H1 (cell line): ENCODE measurements at regions not wholly inside any gene's neighbourhood (a gene's known extent, or its start where the extent isn't known, plus 50 kb on each side); places are given as distances from the start of the nearest gene placed in this dataset.

ENCODE experiments used
- CTCF ChIA-PET: fragments of 300-600 bp; sonication (Branson Sonifier 250); formaldehyde crosslinking; loops from one replicate; lab custom pipeline; 2021; ENCODE audit not compliant: partially characterized antibody; lab: Charles Lee
- POLR2A ChIA-PET: fragments of 300-600 bp; sonication (Branson Sonifier 250); formaldehyde crosslinking; loops from one replicate; lab custom pipeline; 2021; ENCODE audit warnings: inconsistent platforms; ENCODE audit not compliant: partially characterized antibody; lab: Charles Lee
- DNase-seq, 2 experiments: peaks; one replicate each; pipeline versions ENCODE4 v3.0.0 to v3.0.0-alpha.2; 2010 to 2022; ENCODE audit warnings: low spot score in 2 of 2, low read depth in 1 of 2, mixed read lengths in 1 of 2
- FAIRE-seq: peaks from 2 replicates; lab custom pipeline; 2011; peaks lifted over from hg19 to GRCh38; lab: Jason Lieb, UNC
- H2AFZ ChIP-seq: 2 replicates; pipeline ENCODE4 v1.8.1; 2012; ENCODE audit warnings: low read length, inconsistent platforms
- H2AK5ac ChIP-seq: 2 replicates; pipeline ENCODE4 v1.6.1; 2013; ENCODE audit warnings: low read depth, low read length
- H2BK120ac ChIP-seq: replicated peaks from 2 replicates; pipeline ENCODE3; 2013; ENCODE audit warnings: low read depth, low read length, inconsistent platforms
- H2BK12ac ChIP-seq: 2 replicates; pipeline ENCODE4 v1.6.1; 2013; ENCODE audit warnings: low read depth, low read length
- H2BK15ac ChIP-seq: 2 replicates; pipeline ENCODE4 v1.6.1; 2013; ENCODE audit warnings: low read length
- H2BK20ac ChIP-seq: 2 replicates; pipeline ENCODE4 v1.6.1; 2013; ENCODE audit warnings: low read length
- H2BK5ac ChIP-seq: 2 replicates; pipeline ENCODE4 v1.6.1; 2013; ENCODE audit warnings: low read depth, low read length
- H3K14ac ChIP-seq: 2 replicates; pipeline ENCODE4 v1.6.1; 2013; ENCODE audit warnings: inconsistent platforms; ENCODE audit not compliant: insufficient read length
- H3K18ac ChIP-seq: 2 replicates; pipeline ENCODE4 v1.6.1; 2013; ENCODE audit warnings: low read length; ENCODE audit errors: extremely low read depth
- H3K23ac ChIP-seq: 2 replicates; pipeline ENCODE4 v1.6.1; 2013; ENCODE audit warnings: inconsistent platforms; ENCODE audit not compliant: insufficient read length
- H3K23me2 ChIP-seq: 2 replicates; pipeline ENCODE4 v1.6.1; 2013; ENCODE audit warnings: low read depth, low read length
- H3K27ac ChIP-seq: 2 replicates; pipeline ENCODE4 v1.6.1; 2011; ENCODE audit warnings: low read depth, low read length, inconsistent platforms
- H3K27me3 ChIP-seq, 4 experiments: replicated peaks in 1 of 4; 1 replicate in 1 of 4; 2 replicates in 3 of 4; pipeline versions ENCODE4 v1.6.1 to v1.8.1; 2011 to 2013; ENCODE audit warnings: low read length in 3 of 4, mild to moderate bottlenecking in 3 of 4, inconsistent platforms in 2 of 4, mixed read lengths in 2 of 4, moderate library complexity in 1 of 4; ENCODE audit not compliant: control insufficient read depth in 3 of 4, insufficient read depth in 3 of 4; ENCODE audit errors: extremely low read depth in 1 of 4
- H3K36me3 ChIP-seq, 4 experiments: 2 replicates each; pipeline versions ENCODE4 v1.6.1 to v1.8.1; 2011 to 2013; ENCODE audit warnings: mild to moderate bottlenecking in 4 of 4, low read length in 3 of 4, moderate library complexity in 2 of 4, control low read depth in 1 of 4, inconsistent platforms in 1 of 4; ENCODE audit not compliant: insufficient read depth in 4 of 4, control insufficient read depth in 2 of 4
- H3K4ac ChIP-seq: replicated peaks from 2 replicates; pipeline ENCODE3; 2013; ENCODE audit warnings: low read length, low read depth, mixed read lengths, inconsistent platforms; ENCODE audit not compliant: insufficient read length
- H3K4me1 ChIP-seq, 4 experiments: replicated peaks in 1 of 4; 1 replicate in 1 of 4; 2 replicates in 3 of 4; pipeline versions ENCODE4 v1.6.1 to v1.8.1; 2011 to 2013; ENCODE audit warnings: low read length in 3 of 4, inconsistent platforms in 2 of 4, mixed read lengths in 1 of 4; ENCODE audit not compliant: insufficient read depth in 4 of 4, control insufficient read depth in 3 of 4
- H3K4me2 ChIP-seq, 2 experiments: 2 replicates each; pipeline versions ENCODE4 v1.6.1 to v1.8.1; 2011 to 2013; ENCODE audit warnings: low read depth in 2 of 2, low read length in 2 of 2, control low read depth in 1 of 2, inconsistent platforms in 1 of 2, mild to moderate bottlenecking in 1 of 2; ENCODE audit not compliant: insufficient read depth in 1 of 2
- H3K4me3 ChIP-seq, 4 experiments: fragments of 200-600, 300-600 bp in 1 of 4; sonication (generic), shearing (Covaris generic), sonication (Bioruptor Twin) in 1 of 4; 2 replicates each; pipeline versions ENCODE4 v1.5.1 to v1.8.1; 2011 to 2016; ENCODE audit warnings: low read length in 4 of 4, low read depth in 3 of 4, control low read depth in 2 of 4, inconsistent platforms in 2 of 4, mild to moderate bottlenecking in 2 of 4, mixed read lengths in 1 of 4, moderate library complexity in 1 of 4; ENCODE audit not compliant: insufficient read depth in 2 of 4; ENCODE audit errors: extremely low read depth in 1 of 4
- H3K56ac ChIP-seq: replicated peaks from 2 replicates; pipeline ENCODE3; 2013; ENCODE audit warnings: low read depth, mild to moderate bottlenecking, mixed read lengths, low read length, inconsistent platforms; ENCODE audit not compliant: insufficient read length
- H3K79me1 ChIP-seq: 2 replicates; pipeline ENCODE4 v1.6.1; 2013; ENCODE audit warnings: low read depth, low read length, control low read depth
- H3K79me2 ChIP-seq, 2 experiments: 2 replicates each; pipeline versions ENCODE4 v1.6.1 to v1.8.1; 2012 to 2013; ENCODE audit warnings: low read length in 2 of 2, mild to moderate bottlenecking in 2 of 2, inconsistent platforms in 1 of 2; ENCODE audit not compliant: insufficient read depth in 2 of 2, control insufficient read depth in 1 of 2
- H3K9ac ChIP-seq, 4 experiments: replicated peaks in 1 of 4; 1 replicate in 1 of 4; 2 replicates in 3 of 4; pipeline versions ENCODE4 v1.6.1 to v1.8.1; 2011 to 2013; ENCODE audit warnings: low read depth in 3 of 4, low read length in 3 of 4, control low read depth in 2 of 4, mild to moderate bottlenecking in 2 of 4, moderate library complexity in 2 of 4, inconsistent platforms in 1 of 4; ENCODE audit errors: extremely low read depth in 1 of 4
- H3K9me3 ChIP-seq, 2 experiments: 2 replicates each; pipeline versions ENCODE4 v1.6.1 to v1.8.1; 2012 to 2013; ENCODE audit warnings: mild to moderate bottlenecking in 2 of 2, moderate library complexity in 2 of 2, control low read depth in 1 of 2, inconsistent platforms in 1 of 2, low read depth in 1 of 2, low read length in 1 of 2, mixed read lengths in 1 of 2; ENCODE audit not compliant: insufficient read depth in 2 of 2
- H4K20me1 ChIP-seq, 2 experiments: replicated peaks in 1 of 2; 2 replicates each; pipeline versions ENCODE3 to v1.8.1; 2011 to 2013; ENCODE audit warnings: inconsistent platforms in 2 of 2, low read length in 2 of 2, mild to moderate bottlenecking in 1 of 2; ENCODE audit not compliant: insufficient read depth in 2 of 2, control insufficient read depth in 1 of 2
- H4K5ac ChIP-seq: 2 replicates; pipeline ENCODE4 v1.6.1; 2013; ENCODE audit warnings: low read length, low read depth, mixed read lengths, inconsistent platforms; ENCODE audit not compliant: insufficient read length
- H4K8ac ChIP-seq: 2 replicates; pipeline ENCODE4 v1.8.0; 2013; ENCODE audit warnings: mild to moderate bottlenecking, moderate library complexity, low read length, inconsistent platforms; ENCODE audit not compliant: insufficient read depth; ENCODE audit errors: extremely low read depth
- H4K91ac ChIP-seq: replicated peaks from 2 replicates; pipeline ENCODE3; 2013; ENCODE audit warnings: low read length, mixed read lengths, inconsistent platforms; ENCODE audit not compliant: insufficient read length
- ASH2L ChIP-seq: fragments of 200-600, 300-600 bp; sonication (generic); IDR thresholded peaks from one replicate; pipeline ENCODE4 v1.7.1; 2017; ENCODE audit warnings: low read length
- CBX8 ChIP-seq: fragments of 300-800, 300-1000 bp; sonication (generic); IDR thresholded peaks from 2 replicates; pipeline ENCODE4 v1.7.1; 2016; ENCODE audit warnings: low read depth, low read length, borderline replicate concordance
- CHD2 ChIP-seq: IDR thresholded peaks from 2 replicates; pipeline ENCODE4 v1.6.1; 2012; ENCODE audit warnings: low read length, improper control_type of control experiment
- EP300 ChIP-seq, 2 experiments: IDR thresholded peaks; 1 replicate in 1 of 2; 2 replicates in 1 of 2; pipeline ENCODE4 v1.6.1; 2011 to 2012; ENCODE audit warnings: low read depth in 2 of 2, low read length in 2 of 2, mild to moderate bottlenecking in 2 of 2, borderline replicate concordance in 1 of 2, inconsistent platforms in 1 of 2, moderate library complexity in 1 of 2
- HDAC6 ChIP-seq: IDR thresholded peaks from one replicate; pipeline ENCODE4 v1.7.1; 2012; ENCODE audit warnings: low read depth, mild to moderate bottlenecking, inconsistent platforms, low read length, moderate library complexity
- NANOG ChIP-seq: IDR thresholded peaks from 2 replicates; pipeline ENCODE4 v1.6.1; 2011; ENCODE audit warnings: low read length, low read depth, mild to moderate bottlenecking, inconsistent platforms; ENCODE audit not compliant: insufficient read depth, poor library complexity, severe bottlenecking
- PHF8 ChIP-seq: fragments of 200-600 bp; sonication (generic); conservative IDR thresholded peaks from 2 replicates; pipeline ENCODE4 v1.7.1; 2012; ENCODE audit warnings: low read depth, mild to moderate bottlenecking, inconsistent platforms, low read length, moderate library complexity
- SIRT6 ChIP-seq: IDR thresholded peaks from one replicate; pipeline ENCODE4 v1.7.1; 2012; ENCODE audit warnings: low read length, inconsistent platforms
- SP1 ChIP-seq: IDR thresholded peaks from 2 replicates; pipeline ENCODE4 v1.6.1; 2011; ENCODE audit warnings: low read depth, low read length
- TAF7 ChIP-seq: optimal IDR thresholded peaks from 2 replicates; pipeline ENCODE3; 2011; ENCODE audit warnings: low read depth, mild to moderate bottlenecking, inconsistent platforms, low read length, moderate library complexity, borderline replicate concordance
- TBP ChIP-seq: IDR thresholded peaks from 2 replicates; pipeline ENCODE4 v1.6.1; 2011; ENCODE audit warnings: low read depth, low read length, improper control_type of control experiment
- WGBS, 2 experiments: shearing (Covaris generic) in 1 of 2; methylation state at CpG; one replicate each; pipeline versions ENCODE4 v1.1.6 to v1.1.7; 2013 to 2015; ENCODE audit warnings: low lambda C conversion rate in 2 of 2, mixed read lengths in 2 of 2, inconsistent platforms in 1 of 2, low coverage in 1 of 2, missing lambda C conversion rate in 1 of 2; ENCODE audit not compliant: insufficient replicate concordance in 2 of 2, insufficient coverage in 1 of 2, insufficient read length in 1 of 2; ENCODE audit errors: extremely low coverage in 1 of 2, missing lambda C conversion rate in 1 of 2; 5-methylcytosine and 5-hydroxymethylcytosine counted together
- TF ChIP-seq, protein P1 (sequence below): IDR thresholded peaks from 2 replicates; pipeline ENCODE4 v1.6.1; 2012; ENCODE audit warnings: inconsistent platforms

DNA sequence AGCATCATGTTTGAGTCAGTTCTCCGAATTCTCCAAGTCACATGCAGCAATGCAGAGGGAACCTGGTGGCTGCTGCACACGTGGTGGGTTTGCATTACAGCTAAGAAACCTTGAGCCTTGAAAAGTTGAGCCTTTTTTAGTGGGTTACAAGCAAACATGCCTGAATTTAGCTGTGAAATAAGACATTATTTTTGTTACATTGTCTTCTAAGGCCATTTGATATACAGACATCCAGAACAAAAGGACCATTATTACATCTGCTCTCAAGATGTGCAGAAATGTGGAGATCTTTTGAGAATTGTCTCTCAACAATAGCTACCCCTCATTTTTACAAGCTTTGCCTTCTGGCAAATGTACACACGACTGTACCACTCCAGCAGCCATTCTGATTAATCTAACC is 720.5 kb upstream of the SLC35B3 start:
- Histone ChIP-seq H2BK5ac (no peak overlapping the region), H3K4me1 (no peaks in the 10 kb centered on the region), H4K20me1 (no peaks in the 10 kb centered on the region), H4K91ac (no peak overlapping the region), H3K9me3 (no peaks in the 10 kb centered on the region), H3K36me3 (no peaks in the 10 kb centered on the region), H3K56ac (no peak overlapping the region), H3K18ac (no peak overlapping the region), H4K8ac (no peak overlapping the region), H3K9ac (no peak overlapping the region), H2BK15ac (no peak overlapping the region), H2BK12ac (no peak overlapping the region), H3K23me2 (no peaks in the 10 kb centered on the region), H3K4ac (no peak overlapping the region), H3K27me3 (no peaks in the 10 kb centered on the region), H2BK20ac (no peak overlapping the region), H2AFZ (no peak overlapping the region), H3K79me1 (no peaks in the 10 kb centered on the region), H2BK120ac (no peak overlapping the region), H2AK5ac (no peak overlapping the region), H3K79me2 (no peaks in the 10 kb centered on the region), H3K27ac (no peak overlapping the region), H3K23ac (no peak overlapping the region), H3K14ac (no peak overlapping the region), H4K5ac (no peak overlapping the region), H3K4me2 (no peak overlapping the region), H3K4me3 (no peak overlapping the region)
- FAIRE-seq (no peak), DNase-seq (no peak)
- TF ChIP-seq TBP (no peak), ASH2L (no peak), CHD2 (no peak), PHF8 (no peak), TAF7 (no peak), EP300 (IDR thresholded peaks at IDR 0.05; ENCODE audit: borderline replicate concordance in 1 of 2, low read depth in 2 of 2, low read length in 2 of 2) (no peak), SP1 (no peak), SIRT6 (no peak), HDAC6 (no peak), CBX8 (no peak), NANOG (no peak)
- TF ChIP-seq, protein P1, sequence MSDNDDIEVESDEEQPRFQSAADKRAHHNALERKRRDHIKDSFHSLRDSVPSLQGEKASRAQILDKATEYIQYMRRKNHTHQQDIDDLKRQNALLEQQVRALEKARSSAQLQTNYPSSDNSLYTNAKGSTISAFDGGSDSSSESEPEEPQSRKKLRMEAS, result no peak
- ChIA-PET POLR2A (no interaction called here), CTCF (no interaction called here)
- WGBS, 2 experiments, result 62% methylated on average over 2 of the region's 3 CpGs; no CpG with 5 or more reads in 1 of the 2 experiments
